ENCODE measurements at regions not wholly inside any gene's neighbourhood (a gene's known extent, or its start where the extent isn't known, plus 50 kb on each side); places are given as distances from the start of the nearest gene placed in this dataset.

GRCh38 chr6:168214586-168215104 is 104.9 kb downstream of the DACT2 start:
- no peak overlapping the region for H3K4me3 ChIP-seq (ENCODE audit: low read depth, low read length)
- no peak overlapping the region for H3K27ac ChIP-seq
- no peak for DNase-seq
- no peak for TF ChIP-seq CTCF (IDR thresholded peaks at IDR 0.05; ENCODE audit: low read depth, low read length, missing control alignments)
- H3K36me3 ChIP-seq (replicated peaks): no peaks in the 10 kb centered on the region
- in situ Hi-C loops (cut with HindIII; ENCODE audit: low pct_ligation_motif_present, low sequenced_read_pairs): no loop called here
- H3K27me3 ChIP-seq (replicated peaks): no peaks in the 10 kb centered on the region

- H3K27ac ChIP-seq: no peak overlapping the region
- no peaks in the 10 kb centered on the region for H3K36me3 ChIP-seq (replicated peaks)
- no peak for DNase-seq
- H3K27me3 ChIP-seq (replicated peaks): no peaks in the 10 kb centered on the region
- TF ChIP-seq CTCF (IDR thresholded peaks at IDR 0.05; ENCODE audit: low read depth, low read length, missing control alignments): no peak
- H3K4me3 ChIP-seq (ENCODE audit: low read depth, low read length): no peak overlapping the region
- in situ Hi-C loops (cut with HindIII; ENCODE audit: low pct_ligation_motif_present, low sequenced_read_pairs): no loop called here
These were observed 106.5 kb downstream of the DACT2 start for GRCh38 chr6:168213121-168213524.

DNA sequence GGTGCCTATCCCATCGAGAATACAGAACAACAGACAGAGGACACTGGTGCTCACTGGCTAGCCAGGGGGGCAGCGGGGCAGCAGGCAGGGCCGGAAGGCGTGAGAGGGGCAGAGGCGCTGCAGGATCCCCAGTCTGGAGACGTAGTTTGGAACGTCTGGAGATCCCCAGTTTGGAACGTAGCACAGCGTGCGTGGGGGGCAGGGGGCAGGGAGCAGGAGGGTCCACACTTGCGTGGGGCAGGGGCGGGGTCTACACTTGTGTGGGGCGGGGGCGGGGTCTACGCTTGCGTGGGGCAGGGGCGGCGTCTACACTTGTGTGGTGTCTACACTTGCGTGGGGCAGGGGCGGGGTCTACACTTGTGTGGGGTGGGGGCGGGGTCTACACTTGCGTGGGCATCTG is 107.2 kb downstream of the DACT2 start:
- no peaks in the 10 kb centered on the region for H3K36me3 ChIP-seq (replicated peaks)
- no peaks in the 10 kb centered on the region for H3K27me3 ChIP-seq (replicated peaks)
- no peak for DNase-seq
- no peak for TF ChIP-seq CTCF (IDR thresholded peaks at IDR 0.05; ENCODE audit: low read depth, low read length, missing control alignments)
- no peak overlapping the region for H3K4me3 ChIP-seq (ENCODE audit: low read depth, low read length)
- in situ Hi-C loops (cut with HindIII; ENCODE audit: low pct_ligation_motif_present, low sequenced_read_pairs): no loop called here
- no peak overlapping the region for H3K27ac ChIP-seq

DNA sequence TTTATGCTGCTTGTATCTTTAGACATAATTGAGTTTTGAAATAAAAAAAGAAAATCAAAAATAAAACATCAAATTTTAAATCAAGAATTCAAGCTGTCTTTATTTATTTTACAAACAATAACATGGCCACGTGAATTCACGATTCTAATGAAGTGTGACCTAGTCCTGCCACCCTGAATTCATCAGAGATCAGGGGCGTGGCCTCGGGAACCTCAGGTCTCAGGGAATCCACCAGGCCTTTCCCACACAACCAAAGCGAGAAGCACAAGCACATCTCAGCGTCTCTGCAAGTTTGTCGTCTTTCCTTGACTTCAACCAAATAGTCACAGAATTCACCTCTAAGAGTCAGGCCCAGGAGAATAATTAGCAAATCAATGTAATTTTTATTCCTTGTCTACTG is 107.9 kb downstream of the DACT2 start:
- no peak overlapping the region for H3K4me3 ChIP-seq (ENCODE audit: low read depth, low read length)
- no peaks in the 10 kb centered on the region for H3K36me3 ChIP-seq (replicated peaks)
- H3K27ac ChIP-seq: no peak overlapping the region
- in situ Hi-C loops (cut with HindIII; ENCODE audit: low pct_ligation_motif_present, low sequenced_read_pairs): no loop called here
- H3K27me3 ChIP-seq (replicated peaks): no peaks in the 10 kb centered on the region
- DNase-seq: no peak
- no peak for TF ChIP-seq CTCF (IDR thresholded peaks at IDR 0.05; ENCODE audit: low read depth, low read length, missing control alignments)

GRCh38 chr6:168210239-168211105 is 109.1 kb downstream of the DACT2 start:
- Histone ChIP-seq H3K36me3 (replicated peaks) (no peaks in the 10 kb centered on the region), H3K4me3 (ENCODE audit: low read depth, low read length) (no peak overlapping the region), H3K27ac (no peak overlapping the region), H3K27me3 (replicated peaks) (no peaks in the 10 kb centered on the region)
- in situ Hi-C loops (cut with HindIII; ENCODE audit: low pct_ligation_motif_present, low sequenced_read_pairs): no loop called here
- no peak for TF ChIP-seq CTCF (IDR thresholded peaks at IDR 0.05; ENCODE audit: low read depth, low read length, missing control alignments)
- no peak for DNase-seq

All from brain microvascular endothelial cell (primary cell).